ENCODE measurements at regions not wholly inside any gene's neighbourhood (a gene's known extent, or its start where the extent isn't known, plus 50 kb on each side); places are given as distances from the start of the nearest gene placed in this dataset.

DNA sequence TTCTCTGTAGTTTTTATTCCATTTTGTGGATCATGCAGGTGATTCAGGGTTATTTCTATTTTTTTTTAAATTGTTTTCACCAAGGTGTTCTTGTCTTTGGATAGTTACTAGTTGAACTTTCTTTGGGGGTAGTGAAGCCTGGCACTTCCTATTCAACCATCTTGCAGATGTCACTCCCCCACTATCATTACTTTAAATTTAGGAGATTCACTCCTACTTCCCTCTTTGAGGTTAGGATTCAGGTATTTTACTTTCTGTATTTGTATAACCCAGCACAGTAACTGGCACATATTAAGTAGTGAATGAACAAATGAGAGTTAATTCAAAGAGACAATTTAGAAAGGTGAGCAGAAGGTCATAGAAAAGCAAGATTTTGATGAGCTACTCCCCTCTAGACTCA lies 255.6 kb downstream of the ATP23 start:
- H3K4me3 ChIP-seq, result no peak overlapping the region
- H3K9me3 ChIP-seq, result peaks cover 0 to 10% of the 10 kb centered on the region in 2 donors
- no peak for DNase-seq (ENCODE audit: low spot score)
- H3K27ac ChIP-seq, result no peak overlapping the region
- no peaks in the 10 kb centered on the region for H3K27me3 ChIP-seq
- H3K36me3 ChIP-seq, result no peaks in the 10 kb centered on the region
- TF ChIP-seq, protein P1, sequence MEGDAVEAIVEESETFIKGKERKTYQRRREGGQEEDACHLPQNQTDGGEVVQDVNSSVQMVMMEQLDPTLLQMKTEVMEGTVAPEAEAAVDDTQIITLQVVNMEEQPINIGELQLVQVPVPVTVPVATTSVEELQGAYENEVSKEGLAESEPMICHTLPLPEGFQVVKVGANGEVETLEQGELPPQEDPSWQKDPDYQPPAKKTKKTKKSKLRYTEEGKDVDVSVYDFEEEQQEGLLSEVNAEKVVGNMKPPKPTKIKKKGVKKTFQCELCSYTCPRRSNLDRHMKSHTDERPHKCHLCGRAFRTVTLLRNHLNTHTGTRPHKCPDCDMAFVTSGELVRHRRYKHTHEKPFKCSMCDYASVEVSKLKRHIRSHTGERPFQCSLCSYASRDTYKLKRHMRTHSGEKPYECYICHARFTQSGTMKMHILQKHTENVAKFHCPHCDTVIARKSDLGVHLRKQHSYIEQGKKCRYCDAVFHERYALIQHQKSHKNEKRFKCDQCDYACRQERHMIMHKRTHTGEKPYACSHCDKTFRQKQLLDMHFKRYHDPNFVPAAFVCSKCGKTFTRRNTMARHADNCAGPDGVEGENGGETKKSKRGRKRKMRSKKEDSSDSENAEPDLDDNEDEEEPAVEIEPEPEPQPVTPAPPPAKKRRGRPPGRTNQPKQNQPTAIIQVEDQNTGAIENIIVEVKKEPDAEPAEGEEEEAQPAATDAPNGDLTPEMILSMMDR (IDR thresholded peaks at IDR 0.05), result no peak
- no peaks in the 10 kb centered on the region for H3K4me1 ChIP-seq

DNA sequence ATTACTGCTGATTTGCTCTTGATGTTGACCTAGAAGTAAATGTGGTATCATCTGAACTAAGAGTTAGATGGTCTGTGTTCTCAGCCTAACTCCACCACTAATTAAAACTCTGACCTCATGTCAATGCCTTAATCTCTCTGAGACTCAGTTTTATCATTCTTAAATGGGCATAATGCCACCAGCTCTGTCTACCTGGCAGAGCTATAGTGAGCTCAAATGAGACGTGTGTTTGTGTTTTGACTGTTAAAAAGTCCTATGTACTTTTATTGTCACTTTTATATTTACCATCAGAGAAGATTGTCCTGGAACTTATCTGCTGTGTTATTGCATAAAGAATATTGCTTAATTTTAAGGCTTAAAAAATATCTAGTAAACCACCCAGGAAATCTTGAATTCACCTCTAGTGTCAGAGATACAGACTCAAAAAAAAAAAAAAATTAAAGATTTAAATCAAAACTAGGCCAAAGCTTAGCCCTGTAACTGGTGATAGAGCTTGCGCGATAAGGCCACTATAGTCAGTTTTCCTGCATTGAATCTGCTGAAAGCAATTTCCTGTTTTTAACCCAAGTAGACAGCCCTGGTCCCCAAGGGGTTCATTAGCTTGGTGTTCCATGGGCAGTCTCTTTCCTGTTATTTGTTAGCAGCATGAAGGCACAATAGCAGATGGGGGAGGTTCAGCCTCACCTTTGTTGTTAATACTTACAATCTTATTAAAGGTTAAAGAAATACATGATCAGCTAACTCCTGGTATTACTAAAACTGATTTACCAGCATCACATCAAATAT lies 261.8 kb downstream of the ATP23 start:
- TF ChIP-seq, protein P1 (IDR thresholded peaks at IDR 0.05), result no peak
- no peak for DNase-seq (ENCODE audit: low spot score)
- Histone ChIP-seq H3K27ac (peak overlapping the region in 1 of 2 donors; percentile 40), H3K4me3 (no peak overlapping the region), H3K4me1 (no peaks in the 10 kb centered on the region), H3K36me3 (no peaks in the 10 kb centered on the region), H3K27me3 (no peaks in the 10 kb centered on the region), H3K9me3 (no peaks in the 10 kb centered on the region)

DNA sequence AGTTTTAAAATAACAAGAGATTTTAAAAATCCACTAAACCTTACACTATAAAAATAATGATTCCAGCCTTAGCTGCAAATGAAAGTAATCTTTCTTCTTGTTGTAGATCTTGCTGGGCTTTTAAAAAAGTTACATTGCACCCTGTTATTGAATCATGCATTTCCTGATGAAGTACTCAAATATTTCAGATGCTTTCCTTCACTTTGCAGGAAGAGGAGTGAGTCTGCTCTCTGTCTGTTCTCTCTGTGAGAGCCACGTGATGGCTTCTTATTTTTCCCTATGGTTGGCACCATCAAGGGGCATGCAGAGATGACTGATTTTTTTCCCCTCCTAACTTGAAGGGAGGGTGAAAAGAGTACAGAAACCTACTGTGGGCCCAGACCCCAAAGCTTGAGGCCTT lies 262.7 kb downstream of the ATP23 start:
- Histone ChIP-seq H3K27ac (peak overlapping the region in 1 of 2 donors; percentile 40), H3K4me1 (no peaks in the 10 kb centered on the region), H3K9me3 (no peaks in the 10 kb centered on the region), H3K4me3 (no peak overlapping the region), H3K27me3 (no peaks in the 10 kb centered on the region), H3K36me3 (no peaks in the 10 kb centered on the region)
- TF ChIP-seq, protein P1 (IDR thresholded peaks at IDR 0.05), result no peak
- DNase-seq (ENCODE audit: low spot score), result no peak

DNA sequence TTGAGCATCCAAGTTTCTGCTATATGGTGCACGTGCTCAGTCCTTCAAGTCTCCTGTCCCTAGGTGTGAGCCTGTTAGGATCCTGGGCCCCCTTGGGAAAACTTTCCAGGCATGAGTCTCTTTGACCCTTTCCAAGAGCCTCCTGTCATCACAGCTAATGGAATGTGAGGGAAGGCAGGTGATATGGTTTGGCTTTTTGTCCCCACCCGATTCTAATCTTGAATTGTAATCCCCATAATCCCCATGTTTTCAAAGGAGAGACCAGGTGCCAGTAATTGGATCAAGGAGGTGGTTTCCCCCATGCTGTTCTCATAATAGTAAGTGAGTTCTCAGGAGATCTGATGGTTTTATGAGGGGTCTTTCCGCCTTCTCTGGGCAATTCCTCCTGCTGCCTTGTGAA lies 265.5 kb downstream of the ATP23 start:
- Histone ChIP-seq H3K27ac (no peak overlapping the region), H3K27me3 (no peaks in the 10 kb centered on the region), H3K4me3 (no peak overlapping the region), H3K4me1 (no peaks in the 10 kb centered on the region), H3K9me3 (no peaks in the 10 kb centered on the region), H3K36me3 (no peaks in the 10 kb centered on the region)
- DNase-seq (ENCODE audit: low spot score), result no peak
- TF ChIP-seq, protein P1 (IDR thresholded peaks at IDR 0.05), result no peak

DNA sequence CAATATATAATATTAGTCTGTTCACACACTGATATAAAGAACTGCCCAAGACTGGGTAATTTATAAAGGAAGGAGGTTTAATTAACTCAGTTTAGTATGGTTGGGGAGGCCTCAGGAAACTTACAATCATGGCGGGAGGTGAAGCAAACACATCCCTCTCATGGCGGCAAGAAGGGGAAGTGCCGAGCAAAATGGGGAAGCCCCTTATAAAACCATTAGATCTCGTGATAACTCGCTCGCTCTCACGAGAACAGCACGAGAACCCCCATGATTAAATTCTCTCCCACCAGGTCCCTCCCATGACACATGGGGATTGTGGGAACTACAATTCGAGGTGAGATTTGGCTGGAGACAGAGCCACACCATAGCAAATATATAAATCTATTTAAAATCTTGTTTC lies 269.8 kb downstream of the ATP23 start:
- Histone ChIP-seq H3K27ac (no peak overlapping the region), H3K4me1 (no peaks in the 10 kb centered on the region), H3K4me3 (no peak overlapping the region), H3K36me3 (no peaks in the 10 kb centered on the region), H3K27me3 (no peaks in the 10 kb centered on the region), H3K9me3 (no peaks in the 10 kb centered on the region)
- TF ChIP-seq, protein P1 (IDR thresholded peaks at IDR 0.05), result no peak
- no peak for DNase-seq (ENCODE audit: low spot score)

DNA sequence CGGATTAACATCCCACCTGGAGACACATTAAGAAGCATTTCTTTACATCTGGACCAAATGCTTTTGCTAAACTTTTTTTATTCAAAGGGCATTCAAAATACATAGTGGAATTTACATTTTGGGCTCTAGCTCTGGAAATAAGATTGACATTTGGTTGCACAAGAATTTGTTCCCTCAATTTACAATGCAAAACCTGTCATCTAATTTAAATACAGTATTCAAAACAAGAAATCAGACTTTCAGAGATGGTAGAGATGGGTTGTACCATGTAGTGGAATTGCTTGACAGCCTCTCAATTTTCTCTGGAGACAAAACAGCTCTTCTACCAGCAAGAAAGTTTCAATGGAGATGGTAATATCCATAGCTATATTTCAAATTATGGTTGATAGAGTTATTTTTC lies 275.8 kb downstream of the ATP23 start:
- Histone ChIP-seq H3K27me3 (no peaks in the 10 kb centered on the region), H3K36me3 (no peaks in the 10 kb centered on the region), H3K4me1 (no peaks in the 10 kb centered on the region), H3K4me3 (no peak overlapping the region), H3K27ac (no peak overlapping the region), H3K9me3 (no peaks in the 10 kb centered on the region)
- TF ChIP-seq, protein P1 (IDR thresholded peaks at IDR 0.05), result no peak
- DNase-seq (ENCODE audit: low spot score), result no peak
